NCI-H2227 (cell line): ENCODE measurements at regions not wholly inside any gene's neighbourhood (a gene's known extent, or its start where the extent isn't known, plus 50 kb on each side); places are given as distances from the start of the nearest gene placed in this dataset.

ENCODE experiments used
- DNase-seq: peaks from one replicate; lab custom pipeline; 2025; ENCODE audit not compliant: unreplicated experiment; lab: John Stamatoyannopoulos, UW

DNA sequence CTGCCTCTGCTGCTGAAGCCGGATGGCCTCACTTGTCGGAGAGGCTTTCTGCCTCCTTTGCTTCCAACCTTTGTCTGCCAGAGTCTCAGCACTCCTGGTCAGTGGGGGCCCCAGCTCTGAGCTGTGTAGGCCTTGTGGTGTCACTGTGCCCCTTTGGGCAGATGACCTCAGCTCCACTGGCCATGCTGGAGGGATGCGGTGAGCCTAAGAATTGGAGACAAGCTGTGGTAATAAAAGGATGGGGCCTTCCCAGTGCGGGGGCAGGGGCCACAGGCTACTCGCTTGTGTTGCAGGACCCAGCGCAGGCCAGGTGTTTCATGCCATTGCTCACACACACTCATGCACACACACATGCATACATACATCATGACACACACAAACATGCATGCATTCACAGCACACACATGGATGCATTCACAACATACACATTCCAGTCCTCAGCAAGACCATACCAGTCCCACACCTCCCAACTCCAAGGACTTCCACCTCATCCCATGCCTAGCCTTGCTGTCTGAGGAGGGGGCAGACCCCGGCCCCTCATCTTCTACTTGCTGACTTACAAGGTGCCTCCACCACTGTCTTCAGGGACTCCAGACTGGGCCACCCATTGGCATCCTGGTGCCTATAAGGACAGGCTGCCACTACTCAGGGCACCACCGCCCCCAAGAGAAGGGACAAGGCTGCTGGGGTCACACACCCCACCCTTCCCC, 237.7 kb downstream of the SYK start:
- no peak for DNase-seq

DNA sequence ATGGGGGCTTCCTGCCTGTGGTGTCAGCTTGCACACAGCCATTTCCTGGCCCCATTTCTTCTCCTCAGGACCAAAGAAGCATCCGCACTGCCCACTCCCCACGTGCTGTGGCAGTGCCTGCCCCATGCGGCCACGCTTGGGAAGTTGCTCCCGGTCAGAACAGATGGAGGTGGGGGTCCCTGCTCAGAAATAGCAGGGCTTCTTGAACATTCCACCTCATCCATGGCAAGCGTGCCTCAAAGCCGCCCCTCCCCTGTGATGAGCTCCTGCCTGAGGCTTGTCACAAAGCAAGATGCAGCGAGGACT, 238.2 kb downstream of the SYK start:
- DNase-seq: no peak

DNA sequence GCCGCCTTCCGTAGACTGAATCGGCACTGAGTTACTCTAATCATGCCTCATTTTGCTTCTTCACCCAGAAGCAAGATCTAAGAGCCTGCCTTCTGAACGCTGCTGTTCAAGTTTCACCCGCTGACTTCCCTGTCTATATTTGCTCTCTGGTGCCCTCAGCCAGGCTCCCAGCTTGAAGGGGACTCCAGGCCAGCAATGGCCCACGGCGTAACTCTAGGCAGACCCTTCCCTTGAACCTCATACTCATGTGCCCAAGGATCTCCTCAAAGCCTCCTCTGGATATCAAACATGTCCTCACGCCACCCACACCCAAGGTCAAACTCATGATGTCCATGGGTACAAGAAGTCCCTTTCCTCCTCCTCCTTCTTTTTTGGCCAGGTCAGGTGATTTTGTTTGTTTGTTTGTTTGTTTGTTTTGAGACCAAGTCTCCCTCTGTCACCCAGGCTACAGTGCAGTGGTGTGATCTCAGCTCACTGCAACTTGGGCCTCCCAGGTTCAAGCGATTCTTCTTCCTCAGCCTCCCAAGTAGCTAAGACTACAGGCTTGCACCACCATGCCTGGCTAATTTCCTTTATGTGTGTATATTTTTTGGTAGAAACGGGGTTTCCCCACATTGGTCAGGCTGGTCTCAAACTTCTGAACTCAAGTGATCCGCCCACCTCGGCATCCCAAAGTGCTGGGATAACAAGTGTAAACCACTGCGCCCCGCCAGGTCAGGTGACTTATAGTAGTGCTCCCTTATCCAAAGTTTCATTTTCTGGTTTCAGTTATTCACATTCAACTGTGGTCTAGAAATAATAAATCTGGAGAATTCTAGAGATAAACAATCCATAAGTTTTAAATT, 239.0 kb downstream of the SYK start:
- DNase-seq: no peak

DNA sequence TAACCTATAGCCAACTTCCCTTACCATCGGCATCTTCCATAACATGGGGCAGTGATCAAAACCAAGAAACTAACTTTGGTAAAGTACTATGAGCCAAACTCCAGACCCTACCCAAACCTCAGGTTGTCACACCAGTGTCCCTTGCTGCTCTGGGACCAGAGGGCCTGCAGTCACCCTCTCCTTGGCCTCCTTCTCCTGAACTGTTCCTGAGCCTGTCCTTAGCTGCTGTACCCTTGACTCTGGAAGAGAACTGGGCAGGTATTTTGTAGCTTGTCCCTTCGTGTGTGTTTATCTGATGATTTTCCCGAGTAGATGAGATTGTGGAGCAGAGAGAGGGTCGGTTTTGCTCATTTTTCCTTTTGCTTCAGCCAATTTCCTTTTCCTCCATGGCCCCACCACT, 240.4 kb downstream of the SYK start:
- DNase-seq: no peak

DNA sequence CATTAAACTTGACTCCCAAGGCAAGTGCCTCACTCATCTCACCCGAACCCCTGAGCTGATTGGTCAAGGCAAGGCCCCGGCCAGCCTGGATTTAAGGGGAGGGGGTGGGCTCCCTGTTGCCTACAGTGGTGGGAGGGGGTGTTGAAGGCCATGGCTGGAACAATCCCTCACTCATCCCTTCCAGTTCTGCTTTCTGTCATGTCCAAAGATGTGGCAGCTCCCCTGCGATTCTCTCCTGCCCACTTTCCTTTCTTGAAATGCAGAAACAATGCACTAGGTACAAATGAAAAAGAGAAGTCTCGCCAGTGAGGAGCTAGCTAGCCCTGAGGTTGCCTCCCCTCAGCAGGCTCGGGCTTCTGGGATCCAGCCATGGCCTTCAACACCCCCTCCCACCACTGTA, 240.9 kb downstream of the SYK start:
- no peak for DNase-seq

DNA sequence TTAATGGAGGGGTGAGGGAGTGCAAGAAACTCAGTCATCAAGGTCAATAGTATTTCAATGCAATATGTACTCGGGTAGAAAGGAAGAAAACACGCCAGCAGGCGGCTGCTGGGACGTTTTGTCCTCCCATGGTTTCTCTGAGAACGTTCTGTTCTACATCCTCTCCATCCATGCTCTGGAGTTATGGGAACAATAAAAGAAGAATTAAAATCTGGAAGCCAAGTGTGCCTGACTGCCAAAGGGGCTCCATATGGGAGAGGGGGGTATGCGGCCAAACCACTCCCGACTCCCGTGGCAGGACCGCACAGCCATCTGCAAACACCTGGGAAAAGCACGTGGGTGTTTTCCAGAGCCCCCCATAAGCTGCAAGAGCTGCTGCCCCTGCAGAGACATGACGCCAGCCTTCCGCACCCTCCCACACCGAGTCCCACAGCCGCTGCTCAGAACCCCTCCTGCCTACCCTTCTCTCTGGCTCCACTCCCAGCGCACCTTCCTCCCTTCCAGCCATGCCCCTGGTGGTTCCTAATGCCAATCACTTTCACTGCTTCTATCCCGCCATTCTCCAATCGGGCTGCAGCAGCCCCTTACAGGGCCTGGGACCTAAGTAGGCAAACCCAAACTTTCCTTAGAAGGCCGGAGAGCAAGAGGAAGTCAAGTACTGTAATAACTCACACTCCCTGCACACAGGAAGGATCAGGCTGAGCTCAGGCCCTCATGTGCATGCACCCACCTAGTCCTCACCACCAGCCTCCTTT, 241.6 kb downstream of the SYK start:
- no peak for DNase-seq

DNA sequence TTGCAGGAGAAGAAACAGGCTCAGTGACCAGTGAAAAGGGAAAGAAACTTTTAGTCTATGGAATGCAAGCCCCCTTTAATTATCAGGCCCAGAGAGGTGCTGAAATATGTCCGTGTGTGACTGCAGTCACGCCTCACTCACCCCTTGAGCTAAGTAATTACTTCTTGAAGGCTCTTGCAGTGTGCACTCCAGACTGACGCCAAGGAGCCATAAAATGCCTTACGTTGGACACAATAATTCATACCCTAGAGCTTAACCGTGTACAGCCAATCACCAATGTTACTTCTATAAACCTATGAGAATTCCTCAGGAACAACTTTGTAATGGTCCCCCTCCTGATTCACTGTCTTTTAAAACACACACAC, 242.2 kb downstream of the SYK start:
- DNase-seq: no peak

DNA sequence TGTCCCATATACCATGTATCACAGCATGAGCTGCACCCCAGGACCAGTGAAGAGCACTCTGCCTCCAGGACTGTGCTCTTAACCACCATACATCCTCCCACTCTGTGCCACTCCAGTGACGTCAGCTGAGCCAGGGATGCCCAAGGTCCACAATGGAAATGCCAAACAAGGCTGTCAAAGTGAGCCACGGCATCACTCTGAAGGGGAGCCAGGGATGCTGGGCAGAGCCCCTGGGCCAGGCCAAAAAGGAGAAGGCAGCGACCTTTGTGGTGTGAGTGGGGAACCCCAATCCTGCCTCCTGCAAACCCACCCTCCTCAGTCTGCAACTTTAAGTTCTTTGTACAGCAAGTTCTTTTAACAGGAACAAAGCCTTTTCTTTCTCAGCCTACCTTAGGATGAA, 242.7 kb downstream of the SYK start:
- no peak for DNase-seq

DNA sequence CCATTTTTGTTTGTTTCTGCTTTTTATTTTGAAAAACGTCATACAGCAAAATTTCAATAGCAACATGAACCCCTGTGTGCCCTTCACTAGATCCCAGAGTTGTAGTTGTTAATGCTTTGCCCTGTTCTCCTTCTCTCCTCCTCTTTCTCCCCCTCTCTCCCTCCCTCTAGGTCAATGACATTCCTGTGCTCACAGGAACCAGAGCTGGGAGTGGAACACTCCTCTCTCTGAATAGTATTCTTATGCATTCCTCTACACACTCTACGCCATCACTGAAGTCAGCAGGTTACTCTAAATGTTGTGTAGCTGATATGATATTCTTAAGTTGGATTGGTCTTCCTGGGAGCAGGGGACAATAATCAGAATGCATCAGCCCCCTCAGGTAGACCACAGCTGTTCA, 243.4 kb downstream of the SYK start:
- DNase-seq: no peak

DNA sequence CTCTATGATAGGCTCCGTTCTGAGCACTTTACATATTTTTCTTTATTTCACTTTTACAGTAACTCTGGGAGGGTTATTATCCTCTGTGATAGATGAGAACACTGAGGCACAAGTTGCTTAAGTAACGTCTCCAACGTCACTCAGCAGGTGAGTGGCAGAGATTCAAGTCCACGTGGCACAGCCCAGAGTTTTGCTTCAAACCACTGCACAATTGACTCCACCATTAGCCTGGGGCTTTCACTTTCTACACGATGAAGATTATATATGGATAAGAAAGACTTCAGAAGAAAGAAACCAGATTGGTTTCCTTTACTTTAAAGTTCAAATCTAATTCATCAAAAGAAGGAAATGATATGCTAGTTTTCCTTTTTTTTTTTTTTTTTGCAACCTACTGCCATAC, 245.9 kb downstream of the SYK start:
- DNase-seq: no peak

DNA sequence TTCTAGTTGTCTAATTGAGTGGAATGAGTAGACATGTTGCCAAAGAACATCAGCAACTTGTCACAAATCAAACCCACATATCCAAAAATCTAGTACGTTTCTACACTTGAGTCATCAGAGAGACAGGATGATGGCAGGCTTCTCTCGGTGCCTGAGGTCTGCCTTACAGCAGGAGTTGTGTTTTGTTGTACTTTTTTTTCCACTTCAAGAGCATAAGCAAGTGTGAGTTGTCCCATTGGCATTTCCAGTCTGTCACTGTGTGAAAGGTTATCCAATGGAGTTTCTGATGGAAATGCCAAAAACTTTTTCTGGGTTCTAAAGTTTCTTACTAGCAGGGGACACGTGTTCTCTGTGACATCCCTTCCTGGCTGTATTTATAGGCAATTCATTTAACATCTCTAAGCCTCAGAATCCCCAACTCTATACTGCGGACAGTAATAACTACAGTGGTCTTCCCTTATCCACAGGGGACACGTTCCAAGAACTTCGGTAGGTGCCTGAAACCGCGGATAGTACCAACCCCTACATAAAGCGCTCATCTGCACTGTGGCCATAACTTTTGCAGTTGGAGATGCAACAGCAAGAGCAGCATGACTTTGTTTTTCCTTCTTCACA, 246.5 kb downstream of the SYK start:
- no peak for DNase-seq

DNA sequence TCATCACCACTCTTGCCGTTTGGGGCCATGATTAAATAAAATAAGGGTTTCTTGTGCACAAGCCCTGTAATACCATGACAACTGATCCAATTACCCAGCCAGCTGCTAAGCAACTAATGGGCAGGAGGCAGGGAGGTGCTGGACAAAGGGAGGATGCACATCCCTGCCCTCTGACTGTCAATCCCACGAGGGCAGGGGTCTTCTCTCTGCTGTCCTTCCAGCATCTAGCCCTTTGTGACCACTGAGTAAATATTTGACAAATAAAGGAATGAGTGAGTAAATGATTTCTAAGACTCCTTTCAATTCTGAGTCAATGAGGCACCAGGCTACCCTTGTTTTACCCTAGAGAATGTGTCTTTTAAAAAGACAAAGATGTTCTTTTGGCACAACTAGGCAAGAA, 247.1 kb downstream of the SYK start:
- no peak for DNase-seq

DNA sequence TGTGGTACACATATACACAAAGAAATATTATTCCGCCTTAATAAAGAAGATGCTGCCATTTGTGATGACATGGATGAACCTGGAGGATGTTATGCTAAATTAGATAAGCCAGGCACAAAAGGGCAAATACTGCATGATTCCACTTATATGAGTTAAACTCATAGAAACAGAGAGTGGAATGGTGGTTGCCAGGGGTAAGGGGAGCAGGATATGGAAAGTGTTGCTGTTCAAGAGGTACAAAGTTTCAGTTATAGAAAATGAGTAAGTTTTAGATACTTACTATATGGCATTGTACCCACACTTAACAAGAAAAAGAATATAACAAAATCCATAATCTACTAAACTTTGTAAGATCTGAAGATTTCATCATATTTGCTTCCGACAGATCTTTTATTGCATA, 252.2 kb downstream of the SYK start:
- no peak for DNase-seq

DNA sequence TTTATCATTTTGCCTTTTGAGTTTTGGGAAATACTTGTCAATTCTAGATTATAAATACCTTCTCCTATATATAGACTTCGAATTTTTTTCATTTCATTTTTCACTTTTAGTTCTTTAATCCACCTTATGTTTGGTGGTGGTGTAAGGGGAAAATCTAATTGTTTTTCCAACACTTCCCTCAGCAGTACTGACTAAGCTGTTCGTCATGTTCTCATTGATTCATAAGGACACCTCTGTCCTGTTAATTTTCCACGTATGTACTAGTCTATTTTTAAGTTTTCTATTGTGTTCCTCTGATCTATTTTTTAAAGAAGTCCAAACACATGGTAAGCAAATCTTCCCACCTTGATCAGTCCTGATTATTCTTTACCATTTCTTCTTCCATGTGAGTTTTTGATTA, 254.2 kb downstream of the SYK start:
- no peak for DNase-seq

DNA sequence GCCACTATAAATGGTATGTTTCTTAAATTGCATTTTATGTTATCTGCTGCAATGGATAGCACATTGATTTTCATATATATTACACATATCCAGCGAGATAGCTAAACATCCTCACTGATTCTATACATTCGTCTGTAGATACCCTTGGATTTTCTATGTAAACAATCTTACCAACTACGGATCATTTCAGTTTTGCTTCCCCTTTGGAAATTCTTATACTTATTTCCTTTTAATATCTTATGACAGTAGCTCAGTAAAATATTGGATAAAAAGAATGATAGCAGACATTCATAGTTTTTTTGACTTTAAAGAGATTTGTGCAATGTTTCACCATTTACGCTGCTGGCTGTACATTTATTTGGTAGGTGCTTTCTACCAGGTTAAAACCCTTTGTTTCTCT, 254.9 kb downstream of the SYK start:
- no peak for DNase-seq

DNA sequence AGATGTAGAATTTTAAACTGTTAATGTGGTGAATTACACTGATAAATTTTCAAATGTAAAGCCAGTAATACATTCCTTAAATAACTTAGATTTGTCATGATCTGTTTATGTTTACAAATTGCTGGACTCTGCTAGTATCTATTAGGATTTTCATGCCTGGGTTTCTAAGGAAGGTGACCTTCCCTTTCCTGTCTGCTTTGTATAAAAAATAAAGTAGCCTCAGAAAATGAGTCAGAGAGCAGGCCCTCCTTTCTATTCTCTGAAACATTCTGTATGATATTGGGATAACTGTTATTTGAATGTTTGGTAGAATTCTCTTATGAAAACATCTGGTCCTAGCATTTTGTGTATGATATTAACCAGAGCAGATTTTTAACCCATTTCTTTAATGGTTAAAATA, 255.3 kb downstream of the SYK start:
- DNase-seq: no peak

DNA sequence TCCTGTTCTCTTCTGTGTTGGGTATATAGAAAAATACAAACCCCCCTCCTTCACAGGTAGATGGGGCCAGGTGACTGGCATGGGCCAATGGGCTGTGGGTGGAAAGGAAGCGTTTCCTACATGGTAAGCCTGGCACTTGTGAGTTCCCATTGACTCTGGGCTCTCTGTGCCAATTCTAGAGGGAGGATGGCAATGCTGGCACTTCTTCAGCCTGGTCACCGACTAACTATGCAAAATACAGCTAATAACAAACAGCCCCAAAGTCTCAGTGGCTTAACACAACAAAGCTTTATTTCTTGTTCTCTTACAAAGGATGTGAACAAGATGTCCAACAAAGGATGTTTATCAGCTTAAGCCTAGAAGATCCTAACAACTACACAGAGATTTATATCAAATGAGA, 258.1 kb downstream of the SYK start:
- no peak for DNase-seq

DNA sequence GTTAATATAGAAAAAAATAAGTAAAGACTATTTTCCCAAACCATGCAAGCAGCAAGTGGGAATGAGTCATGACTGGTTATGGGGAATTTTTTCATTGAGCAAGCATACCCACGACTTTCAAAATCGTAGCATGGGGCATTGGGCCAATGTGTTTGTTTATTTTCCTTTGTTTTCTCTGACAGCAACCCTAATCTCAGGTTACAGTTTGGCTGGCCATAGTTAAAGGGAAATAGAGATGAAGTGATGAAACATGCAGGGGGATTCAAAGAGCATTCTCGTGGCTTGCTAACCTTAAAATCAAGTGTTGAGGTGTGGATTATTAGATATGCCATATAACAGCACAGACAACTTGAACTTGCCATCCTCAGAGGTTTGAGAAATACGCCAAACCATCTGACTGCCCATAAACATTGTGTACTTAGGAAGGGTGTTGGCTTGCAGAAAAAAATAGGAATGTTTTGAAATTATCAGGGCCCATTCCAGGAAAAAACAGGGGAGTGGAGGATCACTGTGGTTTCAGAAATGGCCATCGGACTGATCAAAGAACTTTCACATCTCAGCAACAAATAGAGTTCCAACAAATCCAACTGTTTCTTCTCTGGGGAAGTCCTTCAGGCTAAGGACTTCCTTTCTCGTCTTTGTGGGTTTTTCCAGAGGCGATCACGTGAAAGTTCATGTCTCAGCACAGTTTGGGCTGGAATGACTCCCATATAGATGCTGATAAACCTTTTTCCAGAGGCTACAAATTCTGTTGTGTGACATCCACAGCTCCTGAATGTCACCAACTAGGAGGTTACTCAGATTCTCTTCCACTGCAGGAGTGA, 259.1 kb downstream of the SYK start:
- no peak for DNase-seq

DNA sequence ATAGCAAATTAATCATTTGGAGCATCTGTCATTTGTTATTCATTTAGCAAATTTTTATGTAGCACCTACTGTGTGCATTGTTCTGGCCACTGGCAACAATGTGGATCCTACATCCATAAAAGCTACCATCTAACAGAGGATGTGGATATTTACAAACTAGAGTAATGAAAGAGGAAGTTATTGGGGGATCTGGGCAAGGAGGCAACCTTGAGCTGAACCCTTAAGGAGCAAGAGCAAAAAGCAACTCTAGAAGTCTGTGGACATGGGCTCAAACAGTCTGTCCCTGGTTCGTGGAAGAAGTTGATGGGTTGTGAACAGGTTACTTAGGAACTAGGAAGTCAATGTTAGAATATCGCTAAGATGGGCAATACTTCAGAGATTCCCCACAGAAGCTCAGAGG, 259.9 kb downstream of the SYK start:
- no peak for DNase-seq

DNA sequence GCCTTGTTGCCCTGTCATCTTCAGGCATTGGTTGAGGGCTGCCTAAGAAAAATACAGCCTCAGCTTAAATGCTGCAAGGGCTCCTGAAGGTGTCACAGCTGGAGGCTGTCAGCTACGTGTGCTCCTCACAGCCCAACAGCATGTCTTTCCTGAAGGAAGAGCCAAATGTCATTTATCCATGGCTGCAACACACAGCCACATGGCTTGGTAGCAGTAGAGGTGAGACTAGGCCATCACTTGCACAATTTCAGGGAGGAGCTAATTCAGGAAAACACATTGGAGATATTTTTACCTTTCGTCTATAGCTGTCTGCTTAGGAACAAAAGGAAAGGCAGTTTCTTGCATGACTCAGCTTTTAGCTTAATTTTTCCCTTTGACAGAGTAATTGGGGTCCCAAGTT, 260.7 kb downstream of the SYK start:
- no peak for DNase-seq

DNA sequence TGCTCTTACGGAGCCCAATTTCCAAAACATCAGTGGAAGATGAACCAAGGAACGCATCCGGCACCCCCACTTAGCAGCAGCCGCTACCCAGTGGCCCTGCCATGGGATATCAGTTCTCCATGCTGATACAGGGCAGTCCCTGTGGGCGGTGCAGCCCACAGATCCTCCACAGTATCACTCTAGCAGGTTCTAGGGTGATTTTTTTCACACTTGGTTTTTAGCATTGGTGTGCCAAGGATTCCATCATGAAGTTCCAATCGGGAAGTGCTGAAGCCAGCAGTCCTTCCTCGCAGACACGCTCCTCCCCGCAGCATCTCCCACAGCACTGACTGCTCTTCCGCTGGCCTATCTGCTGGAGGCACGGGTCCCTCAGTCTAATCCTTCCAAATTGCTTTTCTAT, 261.9 kb downstream of the SYK start:
- no peak for DNase-seq
